RKO (cell line): ENCODE measurements at regions not wholly inside any gene's neighbourhood (a gene's known extent, or its start where the extent isn't known, plus 50 kb on each side); places are given as distances from the start of the nearest gene placed in this dataset.
"Not testable (repeated sequence)": the region's sequence is repeated elsewhere in the genome, so short reads cannot be mapped to it uniquely, and the experiment has no call there.

Source experiments
- DNase-seq: peaks from one replicate; pipeline ENCODE4 v3.0.0-alpha.2; 2016; ENCODE audit warnings: low spot score

- DNase-seq: not testable (repeated sequence)
Measured at GRCh38 chr3:178207161-178207560, 329.1 kb upstream of the KCNMB2 start.

DNA sequence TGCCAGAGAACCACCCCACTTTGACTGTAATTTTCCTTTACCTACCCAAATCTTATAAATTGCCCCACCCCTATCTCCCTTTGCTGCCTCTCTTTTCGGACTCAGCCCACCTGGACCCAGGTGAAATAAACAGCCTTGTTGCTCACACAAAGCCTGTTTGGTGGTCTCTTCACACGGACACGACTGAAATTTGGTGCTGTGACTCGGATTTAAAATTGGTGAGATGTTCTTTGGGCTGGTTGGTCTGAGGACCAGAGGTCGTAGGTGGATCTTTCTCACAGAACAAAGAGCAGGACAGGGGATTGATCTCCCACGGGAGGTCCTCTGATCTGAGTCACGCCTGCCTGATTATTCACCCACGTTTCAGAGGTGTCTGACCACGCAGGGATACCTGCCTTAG, 328.6 kb upstream of the KCNMB2 start:
- DNase-seq: not testable (repeated sequence)

GRCh38 chr3:178209116-178209515, 327.1 kb upstream of the KCNMB2 start:
- DNase-seq: not testable (repeated sequence)

- DNase-seq: not testable (repeated sequence)
Measured at GRCh38 chr3:178209618-178210017, 326.6 kb upstream of the KCNMB2 start.

GRCh38 chr3:178211086-178211485, 325.1 kb upstream of the KCNMB2 start:
- DNase-seq: not testable (repeated sequence)

GRCh38 chr3:178217479-178217878, 318.8 kb upstream of the KCNMB2 start:
- no peak for DNase-seq

- no peak for DNase-seq
Measured at GRCh38 chr3:178218231-178218630, 318.0 kb upstream of the KCNMB2 start.

- DNase-seq: not testable (repeated sequence)
Measured at GRCh38 chr3:178219661-178220060, 316.6 kb upstream of the KCNMB2 start.

GRCh38 chr3:178223876-178224275, 312.4 kb upstream of the KCNMB2 start:
- DNase-seq: no peak

DNA sequence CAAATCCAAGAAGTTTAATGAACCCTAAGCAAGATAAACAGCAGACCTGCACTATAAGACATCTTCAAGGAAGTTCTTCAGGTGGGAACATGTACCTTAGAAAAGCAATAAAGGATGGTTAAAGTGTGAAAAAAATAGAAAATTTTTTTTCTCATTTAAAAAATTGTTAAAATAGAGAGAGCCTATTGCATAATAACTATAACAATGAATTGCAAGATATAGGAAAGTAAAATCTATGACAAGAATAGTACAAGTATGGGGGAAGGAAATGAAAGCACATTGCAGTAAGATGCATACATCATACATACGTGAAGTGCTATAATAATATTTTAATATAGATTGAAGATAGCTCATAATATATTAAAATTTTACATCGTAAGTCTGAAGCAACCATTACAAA, 310.1 kb upstream of the KCNMB2 start:
- DNase-seq: no peak

- DNase-seq: no peak
Measured at GRCh38 chr3:178231645-178232044, 304.6 kb upstream of the KCNMB2 start.

DNA sequence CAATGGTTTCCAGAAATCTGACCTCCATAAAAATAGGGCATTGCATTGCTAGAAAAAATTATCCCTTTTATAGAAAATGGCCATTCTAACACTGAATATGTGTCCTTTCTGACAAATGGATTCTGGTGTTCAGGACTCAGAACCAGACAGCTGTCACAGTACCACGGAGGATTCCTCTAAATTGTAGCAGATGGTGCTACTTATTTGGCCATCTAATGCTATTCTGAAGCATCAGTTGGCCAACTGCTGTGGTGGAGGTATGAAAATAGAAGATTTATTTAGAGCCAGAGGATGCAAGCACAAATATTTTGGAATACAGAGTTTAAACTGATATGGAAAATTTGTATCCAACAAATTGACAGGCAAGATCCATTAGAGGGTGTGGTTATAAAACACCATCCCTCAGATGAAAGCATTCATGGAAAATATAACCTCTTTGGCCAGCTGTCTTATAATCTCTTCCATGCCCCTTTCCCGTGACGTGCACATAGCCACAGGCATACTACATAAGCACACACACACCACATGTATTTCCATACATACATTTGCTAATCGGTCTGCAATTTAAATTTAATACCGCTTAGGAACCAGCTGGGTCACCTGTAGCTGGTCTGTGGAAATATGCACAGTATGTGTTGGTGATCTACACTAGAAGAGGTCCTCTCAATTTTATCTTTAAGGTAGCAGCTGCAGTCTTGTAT, 302.7 kb upstream of the KCNMB2 start:
- DNase-seq: no peak

DNA sequence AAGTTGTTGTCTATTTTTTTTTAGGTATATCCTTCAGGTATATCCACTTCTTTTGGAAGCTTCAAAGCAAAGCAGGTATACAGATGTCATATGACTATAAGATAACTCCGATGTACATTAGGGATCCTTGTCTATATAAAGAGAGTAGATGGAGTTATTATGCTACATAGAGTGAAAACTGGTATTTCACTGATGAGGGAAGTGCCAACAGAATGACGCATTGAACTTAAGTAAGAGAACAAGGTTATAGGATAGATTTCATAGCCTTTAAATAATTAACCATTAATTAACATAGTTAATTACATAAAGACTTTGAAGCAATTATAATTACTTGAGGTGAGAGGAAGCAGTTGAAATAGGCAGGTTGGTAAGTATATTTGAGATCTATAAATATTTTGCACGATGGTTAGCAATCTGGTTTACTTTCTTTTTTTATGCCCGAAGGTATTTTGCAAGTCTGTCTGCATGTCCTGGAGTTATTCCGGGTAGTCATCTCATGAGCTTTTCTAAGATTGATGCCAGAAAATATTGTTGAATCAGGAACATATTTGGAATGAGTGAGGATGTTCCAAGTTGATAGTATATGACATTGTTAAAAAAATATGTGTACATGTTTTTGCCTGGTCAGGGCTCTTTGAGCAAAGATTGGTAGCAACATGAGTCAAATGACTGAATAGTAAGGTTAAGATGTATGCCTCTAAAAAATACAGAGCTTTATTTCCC, 299.5 kb upstream of the KCNMB2 start:
- no peak for DNase-seq

- DNase-seq: no peak
Measured at GRCh38 chr3:178238179-178238578, 298.1 kb upstream of the KCNMB2 start.

DNA sequence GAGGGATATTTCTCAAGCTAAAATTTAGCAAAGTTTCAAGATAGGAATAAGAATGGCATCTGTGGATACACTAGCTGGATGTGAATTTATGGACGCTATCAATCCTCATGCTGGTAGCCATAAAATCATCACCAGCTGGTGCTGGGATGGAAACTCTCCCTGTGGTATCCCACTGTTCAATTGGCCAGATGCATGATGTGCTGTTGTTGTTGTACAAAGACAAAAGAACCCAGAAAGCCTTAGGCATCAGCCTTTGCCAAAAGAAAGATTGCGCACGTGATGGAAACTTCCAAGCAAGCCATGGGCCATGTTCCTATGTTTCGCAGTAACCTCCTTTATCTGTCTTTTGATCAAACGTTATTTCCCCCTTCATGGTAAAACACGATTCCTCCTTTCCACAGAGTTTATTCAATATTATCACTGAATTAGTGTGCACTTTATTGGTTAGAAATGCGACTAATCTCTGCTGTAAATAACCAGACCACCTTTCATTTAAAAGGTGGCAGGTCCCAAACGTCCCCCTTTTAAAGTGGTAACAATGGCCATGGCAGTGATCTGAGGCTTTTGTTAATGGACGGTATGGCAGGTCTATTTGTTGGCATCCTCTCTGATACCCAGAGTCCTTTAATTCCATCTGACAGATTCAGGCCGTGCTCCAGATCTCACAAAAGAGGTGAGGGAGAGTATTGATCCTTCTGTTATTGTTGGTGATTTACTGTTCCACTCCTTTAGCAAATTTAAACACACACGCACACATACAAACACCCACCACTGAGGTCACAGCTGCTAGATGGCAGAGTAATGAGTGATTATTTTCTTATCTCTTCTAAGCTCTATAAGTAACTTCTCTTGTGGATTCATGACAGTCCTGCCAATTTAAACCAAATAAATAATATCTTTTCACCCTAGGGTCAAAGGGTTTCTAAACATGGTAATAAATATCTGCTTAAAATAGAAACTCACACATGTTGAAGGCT, 291.2 kb upstream of the KCNMB2 start:
- DNase-seq: no peak

DNA sequence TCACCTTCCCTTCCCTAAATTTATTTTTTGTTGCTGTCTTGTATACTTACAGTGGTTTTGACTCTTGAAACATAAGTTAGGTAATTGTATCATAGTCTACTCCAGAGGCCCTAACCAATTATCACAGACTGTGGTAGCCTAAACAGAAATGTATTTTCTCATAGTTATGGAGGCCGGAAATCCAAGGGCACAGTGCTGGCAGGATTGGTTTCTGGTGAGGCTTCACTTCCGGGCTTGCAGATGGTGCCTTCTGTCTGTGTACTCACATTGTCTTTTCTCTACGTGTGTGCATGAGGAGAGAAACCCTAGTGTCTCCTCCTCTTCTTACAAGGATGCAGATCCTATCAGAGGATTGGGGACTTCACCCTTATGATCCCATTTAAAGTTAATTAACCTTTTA, 290.2 kb upstream of the KCNMB2 start:
- no peak for DNase-seq

- DNase-seq: no peak
Measured at GRCh38 chr3:178255315-178255714, 280.9 kb upstream of the KCNMB2 start.

GRCh38 chr3:178257491-178257890, 278.7 kb upstream of the KCNMB2 start:
- DNase-seq: no peak

DNA sequence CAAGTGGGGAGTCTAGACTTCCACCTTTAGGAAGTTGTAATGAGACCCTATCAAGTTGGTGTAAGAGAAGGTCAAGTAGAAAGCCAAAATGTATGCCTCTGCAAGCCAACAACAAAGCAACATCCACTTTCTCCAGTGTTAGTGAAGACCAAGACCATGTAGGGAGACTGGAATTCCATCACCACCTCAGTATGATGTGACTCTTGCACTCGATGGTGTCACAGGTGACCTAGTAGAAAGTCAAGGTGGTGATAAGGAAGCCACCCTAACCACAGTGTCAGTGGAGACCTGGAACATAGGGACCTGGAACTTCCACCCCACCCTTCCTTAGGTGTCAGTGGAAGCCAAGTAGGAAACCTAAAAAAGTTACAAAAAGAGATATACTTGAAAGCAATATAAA, 278.1 kb upstream of the KCNMB2 start:
- DNase-seq: no peak

GRCh38 chr3:178259703-178260102, 276.5 kb upstream of the KCNMB2 start:
- DNase-seq: no peak

DNA sequence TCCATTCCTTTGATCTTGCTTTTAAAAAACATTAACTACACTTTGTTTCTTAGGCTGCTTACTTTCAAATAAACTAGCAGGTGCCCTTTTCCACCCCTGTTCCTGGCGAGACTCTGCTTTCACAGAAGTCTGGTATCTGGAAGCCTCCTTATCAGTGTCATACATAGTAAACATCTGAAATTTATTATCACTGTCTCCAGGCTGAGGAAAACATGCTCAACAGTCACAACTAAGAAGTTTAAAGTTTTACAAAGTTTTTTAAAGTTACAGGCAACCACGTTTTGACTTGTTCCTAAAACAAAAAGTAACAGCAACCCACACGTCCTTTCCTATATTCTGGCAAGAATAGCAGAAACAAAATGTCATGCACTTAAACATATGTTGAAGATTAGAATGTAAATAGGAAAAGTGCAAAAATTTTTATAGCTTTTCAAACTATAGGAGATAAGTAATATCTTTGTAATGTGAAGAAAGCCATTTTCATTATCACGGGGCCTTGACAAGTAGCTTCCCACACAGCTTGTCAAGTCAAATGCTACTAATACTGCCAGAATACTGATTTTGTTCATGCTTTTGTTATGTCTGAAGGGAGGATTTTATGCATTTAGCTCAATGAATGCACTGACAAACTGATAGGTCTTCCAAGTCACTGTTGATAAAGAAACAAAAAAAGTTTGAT, 275.2 kb upstream of the KCNMB2 start:
- no peak for DNase-seq
